ENCODE measurements at regions not wholly inside any gene's neighbourhood (a gene's known extent, or its start where the extent isn't known, plus 50 kb on each side); places are given as distances from the start of the nearest gene placed in this dataset.

DNA sequence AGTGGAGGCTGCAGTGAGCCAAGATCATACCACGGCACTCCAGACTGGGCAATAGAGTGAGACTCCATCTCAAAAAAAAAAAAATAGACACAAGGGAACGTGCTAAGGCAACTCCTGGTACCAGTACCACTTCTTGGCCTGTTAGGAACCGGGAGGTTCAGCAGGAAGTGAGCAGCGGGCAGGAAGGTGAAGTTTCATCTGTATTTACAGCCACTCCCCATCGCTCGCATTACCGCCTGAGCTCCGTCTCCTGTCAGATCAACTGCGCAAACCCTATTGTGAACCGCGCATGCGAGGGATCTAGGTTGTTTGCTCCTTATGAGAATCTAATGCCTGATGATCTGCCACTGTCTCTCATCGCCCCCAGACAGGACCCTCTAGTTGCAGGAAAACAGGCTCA, 69.9 kb upstream of the FOXK1 start:
- intact Hi-C loops (cut with DNase I): loop anchor here in 1 of 2 donors (10.0 kb wide), 1 partner anchor 143 kb away; no protein-coding TSS in a partner anchor
- TF ChIP-seq, protein P1, sequence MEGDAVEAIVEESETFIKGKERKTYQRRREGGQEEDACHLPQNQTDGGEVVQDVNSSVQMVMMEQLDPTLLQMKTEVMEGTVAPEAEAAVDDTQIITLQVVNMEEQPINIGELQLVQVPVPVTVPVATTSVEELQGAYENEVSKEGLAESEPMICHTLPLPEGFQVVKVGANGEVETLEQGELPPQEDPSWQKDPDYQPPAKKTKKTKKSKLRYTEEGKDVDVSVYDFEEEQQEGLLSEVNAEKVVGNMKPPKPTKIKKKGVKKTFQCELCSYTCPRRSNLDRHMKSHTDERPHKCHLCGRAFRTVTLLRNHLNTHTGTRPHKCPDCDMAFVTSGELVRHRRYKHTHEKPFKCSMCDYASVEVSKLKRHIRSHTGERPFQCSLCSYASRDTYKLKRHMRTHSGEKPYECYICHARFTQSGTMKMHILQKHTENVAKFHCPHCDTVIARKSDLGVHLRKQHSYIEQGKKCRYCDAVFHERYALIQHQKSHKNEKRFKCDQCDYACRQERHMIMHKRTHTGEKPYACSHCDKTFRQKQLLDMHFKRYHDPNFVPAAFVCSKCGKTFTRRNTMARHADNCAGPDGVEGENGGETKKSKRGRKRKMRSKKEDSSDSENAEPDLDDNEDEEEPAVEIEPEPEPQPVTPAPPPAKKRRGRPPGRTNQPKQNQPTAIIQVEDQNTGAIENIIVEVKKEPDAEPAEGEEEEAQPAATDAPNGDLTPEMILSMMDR (IDR thresholded peaks at IDR 0.05): no peak
- no peak for TF ChIP-seq POLR2A (IDR thresholded peaks at IDR 0.05)
- Histone ChIP-seq H3K4me1 (no peaks in the 10 kb centered on the region), H3K9me3 (no peaks in the 10 kb centered on the region), H3K27me3 (no peaks in the 10 kb centered on the region), H3K27ac (no peak overlapping the region), H3K36me3 (no peaks in the 10 kb centered on the region), H3K4me3 (no peak overlapping the region)
- DNase-seq: peak in 1 of 3 donors; percentile 46
- ATAC-seq: no peak
- 72% methylated on average over 13 of the region's 13 CpGs for WGBS (ENCODE audit: insufficient coverage, low coverage, low lambda C conversion rate, missing lambda C conversion rate)

DNA sequence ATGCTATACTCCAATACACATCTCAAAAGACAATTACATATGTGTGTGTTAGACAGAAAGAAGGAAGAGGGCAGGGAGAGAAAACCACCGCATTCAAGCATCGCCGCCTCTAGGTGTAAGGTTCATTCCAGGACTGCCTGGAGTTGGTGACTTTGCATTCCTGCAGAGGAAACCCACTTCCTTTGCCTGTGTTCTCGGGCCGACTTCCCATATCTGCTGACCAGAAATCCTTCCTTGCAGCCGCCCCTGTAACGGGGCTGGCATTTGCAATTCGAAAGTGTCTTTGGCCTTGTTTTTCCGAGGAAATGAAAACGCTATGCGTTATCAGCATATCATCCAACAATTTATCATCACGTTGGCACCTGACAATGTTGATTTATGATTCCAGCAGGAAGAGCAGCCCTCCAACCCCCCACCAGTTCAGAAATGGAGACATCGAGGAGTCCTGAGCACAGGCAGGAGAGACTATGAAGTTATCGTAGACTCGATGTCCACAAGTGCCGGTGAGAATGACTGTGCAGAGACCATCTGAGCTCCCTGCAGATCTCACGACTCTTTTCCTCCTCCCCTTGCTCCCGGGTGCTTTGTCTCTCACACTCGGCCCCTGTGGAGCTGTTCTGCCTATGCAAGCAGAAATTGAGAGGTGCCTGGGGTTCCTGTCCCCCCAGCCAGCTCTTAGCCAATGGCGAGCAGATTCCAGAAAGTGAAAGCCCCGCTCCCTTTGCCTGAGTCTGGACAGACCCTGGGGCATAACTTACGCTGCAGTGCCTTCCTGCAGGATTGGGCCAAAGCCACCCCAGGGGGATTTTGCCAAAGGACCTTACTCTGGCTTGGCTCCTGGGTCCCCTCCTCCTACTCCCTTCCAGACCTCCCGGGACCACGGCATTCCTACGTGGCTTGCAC, 68.9 kb upstream of the FOXK1 start:
- intact Hi-C loops (cut with DNase I): loop anchor here in 1 of 2 donors (10.0 kb wide), 1 partner anchor 142 kb away; no protein-coding TSS in a partner anchor
- no peaks in the 10 kb centered on the region for H3K4me1 ChIP-seq
- peak overlapping the region in 2 of 3 donors; percentile 26 to 33 for H3K27ac ChIP-seq
- no peaks in the 10 kb centered on the region for H3K27me3 ChIP-seq
- no peaks in the 10 kb centered on the region for H3K9me3 ChIP-seq
- no peaks in the 10 kb centered on the region for H3K36me3 ChIP-seq
- WGBS (ENCODE audit: insufficient coverage, low coverage, low lambda C conversion rate, missing lambda C conversion rate): 25% methylated on average over 25 of the region's 25 CpGs
- H3K4me3 ChIP-seq: peak overlapping the region in 1 of 3 donors; percentile 27
- TF ChIP-seq, protein P1 (IDR thresholded peaks at IDR 0.05): no peak
- TF ChIP-seq POLR2A (IDR thresholded peaks at IDR 0.05): no peak
- ATAC-seq: peak; percentile 64 to 74 (median 72)
- DNase-seq: peak in 1 of 3 donors; percentile 48

DNA sequence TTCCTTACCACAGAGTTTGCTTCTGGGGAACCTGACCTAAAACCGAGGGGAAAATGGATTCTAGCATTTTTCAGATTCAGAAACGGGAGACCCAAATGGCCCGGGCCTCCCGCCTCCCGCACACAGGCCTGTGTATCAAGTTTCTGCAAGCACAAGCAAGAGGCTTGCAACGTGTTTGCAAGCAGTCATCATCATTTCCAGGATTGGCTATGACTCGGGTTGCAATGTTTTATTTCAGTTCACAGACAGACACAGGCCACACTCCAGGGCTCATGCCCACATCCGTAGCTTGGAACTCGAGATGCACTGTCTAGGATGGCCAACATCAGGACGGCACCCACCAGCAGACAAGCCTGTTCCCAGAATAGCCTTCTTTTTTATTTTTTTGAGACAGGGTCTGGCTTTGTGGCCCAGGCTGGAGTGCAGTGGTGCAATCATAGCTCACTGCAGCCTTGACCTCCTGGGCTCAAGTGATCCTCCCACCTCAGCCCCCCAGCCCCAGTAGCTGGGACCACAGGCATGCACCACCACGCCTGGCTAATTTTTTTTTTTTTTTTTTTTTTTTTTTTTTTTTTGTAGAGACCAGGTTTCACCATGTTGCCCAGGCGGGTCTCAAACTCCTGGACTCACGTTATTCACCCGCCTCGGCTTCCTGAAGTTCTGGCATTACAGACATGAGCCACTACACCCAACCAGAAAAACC, 68.1 kb upstream of the FOXK1 start:
- 42% methylated on average over 14 of the region's 15 CpGs for WGBS (ENCODE audit: insufficient coverage, low coverage, low lambda C conversion rate, missing lambda C conversion rate)
- Histone ChIP-seq H3K4me3 (no peak overlapping the region), H3K36me3 (no peaks in the 10 kb centered on the region), H3K4me1 (no peaks in the 10 kb centered on the region), H3K27ac (peak overlapping the region in 1 of 3 donors; percentile 33), H3K9me3 (no peaks in the 10 kb centered on the region), H3K27me3 (no peaks in the 10 kb centered on the region)
- ATAC-seq: peak in 1 of 4 donors; percentile 16
- intact Hi-C loops (cut with DNase I): loop anchor here in 1 of 2 donors (10.0 kb wide), 1 partner anchor 141 kb away; no protein-coding TSS in a partner anchor
- TF ChIP-seq POLR2A (IDR thresholded peaks at IDR 0.05): no peak
- TF ChIP-seq, protein P1 (IDR thresholded peaks at IDR 0.05): no peak
- peak in 1 of 3 donors; percentile 21 for DNase-seq

DNA sequence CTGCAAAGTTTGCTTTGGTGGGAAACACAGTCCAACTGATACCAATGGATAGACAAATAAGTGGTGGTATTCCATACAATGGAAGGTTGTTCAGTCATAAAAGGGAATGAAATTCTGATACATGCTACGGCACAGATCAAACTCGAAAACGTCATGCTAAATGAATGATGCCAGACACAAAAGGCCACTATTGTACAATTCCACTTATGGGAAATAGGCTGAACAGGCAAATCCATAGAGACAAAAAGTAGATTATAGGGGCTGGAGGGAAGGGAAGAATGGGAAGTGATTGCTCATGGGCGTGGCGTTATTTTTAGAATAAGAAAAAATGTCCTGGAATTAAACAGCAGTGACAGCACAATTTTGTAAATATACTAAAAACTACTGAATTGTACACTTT, 66.0 kb upstream of the FOXK1 start:
- Histone ChIP-seq H3K4me3 (no peak overlapping the region), H3K4me1 (no peaks in the 10 kb centered on the region), H3K9me3 (no peaks in the 10 kb centered on the region), H3K36me3 (no peaks in the 10 kb centered on the region), H3K27ac (no peak overlapping the region), H3K27me3 (no peaks in the 10 kb centered on the region)
- TF ChIP-seq POLR2A (IDR thresholded peaks at IDR 0.05): no peak
- TF ChIP-seq, protein P1 (IDR thresholded peaks at IDR 0.05): no peak
- ATAC-seq (no peak), DNase-seq (no peak)
- 77% methylated on average over 5 of the region's 5 CpGs for WGBS (ENCODE audit: insufficient coverage, low coverage, low lambda C conversion rate, missing lambda C conversion rate)
- intact Hi-C loops (cut with DNase I): loop anchor here in 1 of 2 donors (10.0 kb wide), 1 partner anchor 139 kb away; no protein-coding TSS in a partner anchor
